GM12873 (cell line): ENCODE measurements at regions not wholly inside any gene's neighbourhood (a gene's known extent, or its start where the extent isn't known, plus 50 kb on each side); places are given as distances from the start of the nearest gene placed in this dataset.

Experiments
- CTCF ChIP-seq: IDR thresholded peaks from 2 replicates; pipeline ENCODE4 v1.5.1; 2012; ENCODE audit warnings: low read depth, mild to moderate bottlenecking, moderate library complexity, low read length, control low read depth; ENCODE audit not compliant: insufficient read depth; ENCODE audit errors: missing control alignments

DNA sequence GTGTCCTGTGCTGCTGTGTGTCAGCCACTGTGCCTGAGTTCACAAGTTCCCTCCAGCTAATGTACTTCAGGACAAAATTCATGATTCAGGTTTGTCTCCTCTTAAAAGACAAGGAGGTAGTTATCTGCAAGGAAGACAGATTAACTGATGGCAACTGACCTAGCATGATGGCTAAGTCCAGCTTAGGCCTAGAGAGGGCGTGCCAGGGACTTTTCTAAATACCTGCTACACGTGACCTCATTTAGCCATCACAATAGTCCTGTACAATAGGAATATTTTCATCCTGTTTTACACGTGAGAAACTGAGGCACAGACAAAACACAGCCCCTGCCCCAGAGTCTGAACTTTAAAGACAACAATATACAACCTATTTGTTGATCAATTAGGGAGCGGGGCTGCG lies 275.7 kb downstream of the XPNPEP1 start:
- TF ChIP-seq CTCF, result peak; percentile 29

DNA sequence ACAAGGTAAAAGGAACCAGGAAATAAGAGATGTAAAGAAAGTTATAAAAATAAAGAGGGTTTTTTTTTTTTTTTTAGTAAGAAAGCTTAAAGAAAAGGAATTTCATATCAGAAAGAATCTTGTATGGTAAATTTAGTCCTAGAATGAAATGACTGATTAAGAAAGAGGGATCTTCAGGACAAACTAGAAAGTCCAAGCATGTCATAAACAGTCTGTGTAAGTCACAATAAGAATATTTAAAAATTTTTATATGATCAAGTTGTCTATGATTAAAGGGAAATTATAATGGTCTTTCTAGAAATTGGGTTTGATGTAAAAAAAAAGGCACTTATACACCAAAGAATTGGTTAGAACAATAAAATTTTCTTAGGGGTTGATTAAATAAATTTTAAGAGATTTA lies 289.5 kb downstream of the XPNPEP1 start:
- no peak for TF ChIP-seq CTCF

- no peak for TF ChIP-seq CTCF
Observed at GRCh38 chr10:109624939-109625338, 298.4 kb downstream of the XPNPEP1 start.

GRCh38 chr10:109622566-109622965 lies 300.7 kb downstream of the XPNPEP1 start:
- TF ChIP-seq CTCF, result no peak

GRCh38 chr10:109620396-109620795 lies 302.9 kb downstream of the XPNPEP1 start:
- no peak for TF ChIP-seq CTCF

DNA sequence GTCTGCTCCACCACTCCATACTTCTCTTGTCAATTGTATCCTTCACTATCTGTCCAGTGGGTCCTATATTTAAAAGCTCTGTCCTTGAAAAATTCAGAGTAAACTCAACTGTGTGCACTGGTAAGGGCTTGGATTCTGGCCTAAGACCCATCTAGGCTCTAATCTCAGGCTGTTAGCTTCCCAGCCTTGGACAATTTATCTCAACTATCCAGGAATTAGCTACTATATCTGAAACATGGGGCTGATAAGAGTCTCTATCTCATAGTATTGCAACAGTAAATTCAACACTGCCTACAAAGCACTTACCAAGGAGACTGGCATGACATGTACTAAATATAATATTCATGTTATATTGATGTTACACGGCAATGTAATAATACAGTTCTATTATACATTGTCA lies 303.4 kb downstream of the XPNPEP1 start:
- no peak for TF ChIP-seq CTCF

- no peak for TF ChIP-seq CTCF
Observed at GRCh38 chr10:109618748-109619147, 304.6 kb downstream of the XPNPEP1 start.
